Transverse colon (tissue), 4 donors: ENCODE measurements at regions not wholly inside any gene's neighbourhood (a gene's known extent, or its start where the extent isn't known, plus 50 kb on each side); places are given as distances from the start of the nearest gene placed in this dataset.

Source experiments
- DNase-seq: peaks from one replicate; pipeline ENCODE4 v3.0.0-alpha.2; 2019
- H3K27ac ChIP-seq, 4 donors: fragments of 200-600 bp; sonication (generic); 2 replicates each; pipeline ENCODE4 v1.5.1; 2016 to 2018; ENCODE audit warnings: inconsistent platforms in 4 of 4
- H3K27me3 ChIP-seq: fragments of 200-600 bp; sonication (generic); 2 replicates; pipeline ENCODE4 v1.5.1; 2017; ENCODE audit warnings: inconsistent platforms
- H3K36me3 ChIP-seq, 4 donors: fragments of 200-600 bp; sonication (generic); 2 replicates each; pipeline ENCODE4 v1.5.1; 2017 to 2019; ENCODE audit warnings: inconsistent platforms in 4 of 4
- H3K4me1 ChIP-seq, 4 donors: fragments of 200-600 bp; sonication (generic); 2 replicates each; pipeline ENCODE4 v1.5.1; 2017 to 2020; ENCODE audit warnings: inconsistent platforms in 4 of 4
- H3K4me3 ChIP-seq, 4 donors: fragments of 200-600 bp; sonication (generic); 1 replicate in 1 of 4; 2 replicates in 3 of 4; pipeline versions ENCODE4 v1.5.1 to v1.6.1; 2017 to 2019; ENCODE audit warnings: inconsistent platforms in 4 of 4
- H3K9me3 ChIP-seq, 2 donors: fragments of 200-600 bp; sonication (generic); 2 replicates each; pipeline ENCODE4 v1.5.1; 2017 to 2019; ENCODE audit warnings: inconsistent platforms in 2 of 2
- EP300 ChIP-seq: sonication (generic); formaldehyde crosslinking; IDR thresholded peaks from one replicate; pipeline ENCODE4 v1.6.1; 2017; ENCODE audit warnings: antibody characterized with exemption, low read depth
- POLR2A ChIP-seq: fragments of 450-650 bp; IDR thresholded peaks from one replicate; pipeline ENCODE4 v1.6.1; 2016; ENCODE audit warnings: antibody characterized with exemption, mild to moderate bottlenecking, moderate library complexity
- POLR2AphosphoS5 ChIP-seq, 3 donors: sonication (generic); formaldehyde crosslinking; IDR thresholded peaks; one replicate each; pipeline ENCODE4 v1.6.1; 2016; ENCODE audit warnings: antibody characterized with exemption in 3 of 3
- WGBS, 2 donors: methylation state at CpG; one replicate each; pipeline ENCODE4 v1.1.5; 2018; ENCODE audit warnings: low coverage in 1 of 2; 5-methylcytosine and 5-hydroxymethylcytosine counted together
- in situ Hi-C, 4 donors: fragments of 200-750 bp; cut with MboI; loops; one replicate each; pipeline versions ENCODE4 v1.15.0 to v1.15.1; 2017; ENCODE audit warnings: low sequenced_read_pairs in 3 of 4, low pct_ligation_motif_present in 1 of 4, low pct_unique_long_range_greater_than_20kb in 1 of 4
- intact Hi-C: fragments of 100-400 bp; cut with DNase I; formaldehyde crosslinking; loops from one replicate; pipeline ENCODE4 v1.15.1; 2023; ENCODE audit warnings: low total_unique reads
- TF ChIP-seq, protein P1 (sequence below), 5 experiments: fragments of 200-600 bp in 3 of 5; fragments of 450-650 bp in 2 of 5; sonication (generic) in 3 of 5; IDR thresholded peaks; 1 replicate in 2 of 5; 2 replicates in 3 of 5; pipeline ENCODE4 v1.5.1; 2016 to 2017; ENCODE audit warnings: antibody characterized with exemption in 5 of 5, inconsistent platforms in 3 of 5, mild to moderate bottlenecking in 2 of 5, moderate library complexity in 1 of 5

DNA sequence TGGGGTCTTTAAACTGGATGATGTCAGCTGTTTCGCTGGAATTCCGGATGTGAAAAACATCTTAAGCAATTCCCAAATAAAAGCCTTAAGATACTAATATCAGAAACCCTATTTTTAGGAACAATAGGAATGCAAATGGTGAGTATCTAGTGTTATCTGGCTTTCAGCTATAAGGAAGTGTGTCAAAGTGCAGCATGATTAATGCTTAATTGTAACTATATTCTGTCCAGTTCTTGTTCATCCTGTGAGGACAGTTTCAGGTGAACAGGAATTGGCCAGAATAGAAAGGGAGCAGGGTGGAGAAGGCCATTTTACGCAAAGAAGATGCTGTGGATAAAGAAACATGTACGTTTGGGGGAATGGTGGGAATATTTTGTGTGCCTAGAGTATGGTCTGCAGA, 108.2 kb downstream of the RASSF10 start:
- Histone ChIP-seq H3K27me3 (no peaks in the 10 kb centered on the region), H3K9me3 (no peaks in the 10 kb centered on the region), H3K4me1 (no peaks in the 10 kb centered on the region), H3K36me3 (no peaks in the 10 kb centered on the region), H3K4me3 (no peak overlapping the region), H3K27ac (no peak overlapping the region)
- TF ChIP-seq, protein P1, sequence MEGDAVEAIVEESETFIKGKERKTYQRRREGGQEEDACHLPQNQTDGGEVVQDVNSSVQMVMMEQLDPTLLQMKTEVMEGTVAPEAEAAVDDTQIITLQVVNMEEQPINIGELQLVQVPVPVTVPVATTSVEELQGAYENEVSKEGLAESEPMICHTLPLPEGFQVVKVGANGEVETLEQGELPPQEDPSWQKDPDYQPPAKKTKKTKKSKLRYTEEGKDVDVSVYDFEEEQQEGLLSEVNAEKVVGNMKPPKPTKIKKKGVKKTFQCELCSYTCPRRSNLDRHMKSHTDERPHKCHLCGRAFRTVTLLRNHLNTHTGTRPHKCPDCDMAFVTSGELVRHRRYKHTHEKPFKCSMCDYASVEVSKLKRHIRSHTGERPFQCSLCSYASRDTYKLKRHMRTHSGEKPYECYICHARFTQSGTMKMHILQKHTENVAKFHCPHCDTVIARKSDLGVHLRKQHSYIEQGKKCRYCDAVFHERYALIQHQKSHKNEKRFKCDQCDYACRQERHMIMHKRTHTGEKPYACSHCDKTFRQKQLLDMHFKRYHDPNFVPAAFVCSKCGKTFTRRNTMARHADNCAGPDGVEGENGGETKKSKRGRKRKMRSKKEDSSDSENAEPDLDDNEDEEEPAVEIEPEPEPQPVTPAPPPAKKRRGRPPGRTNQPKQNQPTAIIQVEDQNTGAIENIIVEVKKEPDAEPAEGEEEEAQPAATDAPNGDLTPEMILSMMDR (IDR thresholded peaks at IDR 0.05), result no peak
- TF ChIP-seq EP300, result no peak
- TF ChIP-seq POLR2AphosphoS5 (IDR thresholded peaks at IDR 0.05), result no peak
- TF ChIP-seq POLR2A, result no peak
- in situ Hi-C loops, result no loop called here
- intact Hi-C loops, result no loop called here
- 17 to 80% methylated on average over 3 to 4 of the region's 4 CpGs for WGBS, 2 donors
- DNase-seq, result no peak

DNA sequence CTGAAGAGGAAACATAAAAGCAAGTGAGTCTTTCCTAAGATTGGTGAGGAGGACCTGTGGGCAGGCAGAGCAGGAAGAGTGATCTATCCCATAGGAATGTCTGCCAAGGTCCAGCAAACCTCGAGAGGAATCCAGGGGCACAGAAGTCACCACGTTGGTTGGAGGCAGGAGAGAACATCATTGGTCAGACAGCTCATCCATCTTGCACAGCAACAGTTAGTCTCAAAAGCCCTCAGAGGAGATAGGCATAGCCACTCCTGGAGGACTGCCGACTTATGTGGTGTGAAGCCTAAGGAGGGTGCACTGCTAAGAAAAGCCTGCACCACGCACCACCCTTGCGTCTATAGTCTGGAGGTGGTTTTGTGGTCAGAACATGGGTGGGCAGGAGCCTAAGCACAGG, 109.1 kb downstream of the RASSF10 start:
- 69 to 75% methylated on average over 2 to 5 of the region's 5 CpGs for WGBS, 2 donors

DNA sequence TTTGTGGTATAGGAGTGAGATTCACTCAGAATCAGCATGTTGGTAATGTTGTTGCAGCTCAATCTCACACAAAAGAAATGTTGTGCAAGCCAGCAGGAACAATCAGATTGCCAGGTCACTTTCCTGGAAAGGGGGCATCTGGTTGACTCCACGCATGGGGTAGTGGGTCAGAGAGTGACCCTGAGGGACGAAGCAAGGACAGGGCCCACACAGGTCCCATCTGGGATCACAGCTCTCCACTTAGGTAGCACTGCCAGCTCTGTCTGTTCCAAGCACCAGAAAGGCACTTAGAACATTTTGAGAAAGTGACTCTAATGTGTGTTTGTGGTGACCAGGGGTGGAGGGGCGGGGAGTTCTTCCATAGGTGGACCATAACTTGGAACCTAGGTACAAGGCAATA, 109.5 kb downstream of the RASSF10 start:
- no peaks in the 10 kb centered on the region for H3K4me1 ChIP-seq
- WGBS, 2 donors, result 89% methylated on average over 3 of the region's 3 CpGs; no CpG with 5 or more reads in 1 of the 2 donors
- TF ChIP-seq EP300, result no peak
- no peak for TF ChIP-seq POLR2A
- TF ChIP-seq, protein P1 (IDR thresholded peaks at IDR 0.05), result no peak
- no peak for TF ChIP-seq POLR2AphosphoS5 (IDR thresholded peaks at IDR 0.05)
- no peaks in the 10 kb centered on the region for H3K36me3 ChIP-seq
- no peaks in the 10 kb centered on the region for H3K27me3 ChIP-seq
- no peak for DNase-seq
- intact Hi-C loops, result no loop called here
- in situ Hi-C loops, result no loop called here
- H3K9me3 ChIP-seq, result no peaks in the 10 kb centered on the region
- H3K4me3 ChIP-seq, result no peak overlapping the region
- H3K27ac ChIP-seq, result no peak overlapping the region

More for the DNA sequence above, 109.1 kb downstream of the RASSF10 start:
- Histone ChIP-seq H3K36me3 (no peaks in the 10 kb centered on the region), H3K27me3 (no peaks in the 10 kb centered on the region), H3K27ac (no peak overlapping the region), H3K4me3 (no peak overlapping the region), H3K9me3 (no peaks in the 10 kb centered on the region), H3K4me1 (no peaks in the 10 kb centered on the region)
- intact Hi-C loops, result no loop called here
- no peak for DNase-seq
- TF ChIP-seq, protein P1 (IDR thresholded peaks at IDR 0.05), result no peak
- TF ChIP-seq POLR2A (no peak), POLR2AphosphoS5 (IDR thresholded peaks at IDR 0.05) (no peak), EP300 (no peak)
- in situ Hi-C loops, result no loop called here

DNA sequence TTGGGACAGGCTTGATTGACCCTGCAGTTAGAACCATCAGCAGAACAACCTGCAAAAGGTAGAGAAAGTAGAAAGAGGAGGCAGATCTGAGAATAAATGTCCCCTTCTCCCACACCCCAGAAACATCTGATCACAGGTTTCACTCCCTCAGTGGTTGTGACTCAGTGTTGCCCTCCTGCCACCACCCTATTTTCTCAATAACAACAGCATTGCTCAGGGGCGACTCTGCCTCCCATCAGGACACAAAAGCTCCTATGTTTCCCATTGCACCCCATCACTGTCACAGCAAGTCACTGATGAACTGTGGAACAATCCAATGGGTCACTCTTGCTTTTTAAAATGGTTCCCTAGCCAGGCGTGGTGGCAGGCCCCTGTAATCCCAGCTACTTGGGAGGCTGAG, 110.2 kb downstream of the RASSF10 start:
- H3K4me3 ChIP-seq, result no peak overlapping the region
- no peak overlapping the region for H3K27ac ChIP-seq
- no peak for TF ChIP-seq POLR2A
- TF ChIP-seq EP300, result no peak
- TF ChIP-seq, protein P1 (IDR thresholded peaks at IDR 0.05), result no peak
- no peak for TF ChIP-seq POLR2AphosphoS5 (IDR thresholded peaks at IDR 0.05)
- H3K27me3 ChIP-seq, result no peaks in the 10 kb centered on the region
- in situ Hi-C loops (no loop called here), intact Hi-C loops (no loop called here)
- no peaks in the 10 kb centered on the region for H3K36me3 ChIP-seq
- no peaks in the 10 kb centered on the region for H3K9me3 ChIP-seq
- H3K4me1 ChIP-seq, result no peaks in the 10 kb centered on the region
- DNase-seq, result no peak
- WGBS, 2 donors, result 40 to 93% methylated on average over 1 to 2 of the region's 2 CpGs
